Psoas muscle (tissue), 7 donors: ENCODE measurements at regions not wholly inside any gene's neighbourhood (a gene's known extent, or its start where the extent isn't known, plus 50 kb on each side); places are given as distances from the start of the nearest gene placed in this dataset.

Source experiments
- ATAC-seq, 4 donors: fragments of 200-7000 bp; cut with Tn5 transposase; one replicate each; pipeline ENCODE4 v1.9.1; 2020; ENCODE audit warnings: moderate library complexity in 3 of 4, mild to moderate bottlenecking in 2 of 4
- DNase-seq, 2 donors: peaks; one replicate each; pipeline ENCODE4 v3.0.0-alpha.2; 2020
- H3K27ac ChIP-seq: fragments of 200-600 bp; one replicate; pipeline ENCODE4 v1.8.0; 2022
- H3K27me3 ChIP-seq, 3 donors: fragments of 200-600 bp in 1 of 3; one replicate each; pipeline versions ENCODE4 v1.6.1 to v1.8.0; 2013 to 2022; ENCODE audit warnings: low read length in 2 of 3, mild to moderate bottlenecking in 2 of 3, moderate library complexity in 1 of 3; ENCODE audit not compliant: insufficient read depth in 3 of 3
- H3K36me3 ChIP-seq, 2 donors: fragments of 200-600 bp in 1 of 2; one replicate each; pipeline versions ENCODE4 v1.6.1 to v1.8.0; 2013 to 2022; ENCODE audit warnings: low read depth in 1 of 2, mild to moderate bottlenecking in 1 of 2, moderate library complexity in 1 of 2; ENCODE audit not compliant: insufficient read depth in 1 of 2
- H3K4me1 ChIP-seq: fragments of 200-600 bp; one replicate; pipeline ENCODE4 v1.8.0; 2022
- H3K4me3 ChIP-seq: fragments of 200-600 bp; one replicate; pipeline ENCODE4 v1.8.0; 2022; ENCODE audit warnings: mild to moderate bottlenecking
- H3K9me3 ChIP-seq: fragments of 200-600 bp; one replicate; pipeline ENCODE4 v1.8.0; 2022
- CTCF ChIP-seq: fragments of 200-600 bp; IDR thresholded peaks from one replicate; pipeline ENCODE4 v1.8.0; 2022; ENCODE audit warnings: antibody characterized with exemption
- WGBS, 3 donors: extraction: QIAGEN DNeasy Blood & Tissue Kit; methylation state at CpG; one replicate each; pipeline versions ENCODE4 v1.1.6 to v1.1.7; 2013; 5-methylcytosine and 5-hydroxymethylcytosine counted together
- intact Hi-C, 2 donors: fragments of 100-400 bp; cut with DNase I; formaldehyde crosslinking; loops; one replicate each; pipeline versions ENCODE4 v1.11.0 to v1.14.2; 2022
- donor health status: healthy with polysubstance abuse.
- donor health status: DM: no; HTN: no; CAD: no; lungs with moderate emphysema.
- donor health status: Bipolar disorder and iron deficiency.
- donor health status: healthy.
- donor health status: DM: yes; HTN: yes; CAD: no.
- donor health status: DM: no; HTN: no; CAD: no.
- donor health status: DM: yes; HTN: yes; CAD: no.

DNA sequence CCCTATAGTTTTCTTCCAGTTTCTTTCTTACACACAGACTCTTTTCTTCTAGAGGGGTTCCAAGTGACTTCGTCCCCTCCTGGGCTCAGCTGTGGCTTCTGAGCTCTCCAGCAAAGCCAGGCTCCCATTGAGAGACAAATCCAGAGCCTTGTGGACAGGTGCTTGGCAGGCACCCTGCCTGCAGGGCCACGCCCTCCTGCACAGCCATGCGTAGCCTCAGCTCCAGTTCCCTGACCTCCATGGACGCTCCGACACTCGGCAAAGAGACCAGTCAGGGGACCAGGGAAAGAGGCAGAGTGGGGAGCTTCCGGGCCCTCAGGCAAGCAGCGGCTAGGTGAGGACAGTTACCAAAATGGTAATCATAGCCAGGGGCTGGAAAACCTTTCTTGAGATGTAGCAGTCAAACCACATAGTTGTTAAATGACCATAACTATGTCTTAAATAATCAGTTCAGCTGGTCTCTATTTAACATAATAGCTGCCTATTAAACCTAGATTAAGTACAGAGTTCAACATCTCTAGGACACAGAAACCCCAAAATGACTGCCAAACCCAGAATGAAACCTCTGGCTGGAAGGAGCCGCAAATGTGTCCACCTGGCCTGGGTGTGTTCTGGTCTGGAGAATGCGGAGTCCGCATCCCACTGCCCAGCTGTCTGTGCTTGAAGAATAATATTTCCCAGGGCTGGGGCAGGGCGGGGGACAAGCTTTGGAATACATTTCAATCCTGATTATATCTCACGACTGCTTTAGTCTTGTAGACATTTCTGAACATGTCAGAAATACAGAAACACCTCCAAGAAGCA lies 69.3 kb upstream of the RGMA start:
- intact Hi-C loops: loop anchor here in 1 of 2 donors (10.0 kb wide), 1 partner anchor 123 kb away; no protein-coding TSS in a partner anchor
- no peaks in the 10 kb centered on the region for H3K27me3 ChIP-seq
- DNase-seq (peak; percentile 51 to 80), ATAC-seq (peak; percentile 96 to 99 (median 97))
- H3K4me1 ChIP-seq: peaks cover 9% of the 10 kb centered on the region
- H3K27ac ChIP-seq: peak overlapping the region; percentile 69
- WGBS, 3 donors: 42 to 57% (median 46%) methylated on average over 13 of the region's 13 CpGs
- H3K9me3 ChIP-seq: no peaks in the 10 kb centered on the region
- no peaks in the 10 kb centered on the region for H3K36me3 ChIP-seq
- no peak for TF ChIP-seq CTCF
- H3K4me3 ChIP-seq: peak overlapping the region; percentile 21

- Histone ChIP-seq H3K27me3 (no peaks in the 10 kb centered on the region), H3K4me1 (peaks cover 19% of the 10 kb centered on the region), H3K36me3 (no peaks in the 10 kb centered on the region), H3K27ac (no peak overlapping the region), H3K9me3 (no peaks in the 10 kb centered on the region), H3K4me3 (no peak overlapping the region)
- 65 to 77% (median 74%) methylated on average over 5 of the region's 5 CpGs for WGBS, 3 donors
- intact Hi-C loops: loop anchor here in 1 of 2 donors (10.0 kb wide), 1 partner anchor 120 kb away; no protein-coding TSS in a partner anchor
- DNase-seq (no peak), ATAC-seq (no peak)
- TF ChIP-seq CTCF: no peak
These were observed 65.7 kb upstream of the RGMA start for GRCh38 chr15:93154666-93155065.

DNA sequence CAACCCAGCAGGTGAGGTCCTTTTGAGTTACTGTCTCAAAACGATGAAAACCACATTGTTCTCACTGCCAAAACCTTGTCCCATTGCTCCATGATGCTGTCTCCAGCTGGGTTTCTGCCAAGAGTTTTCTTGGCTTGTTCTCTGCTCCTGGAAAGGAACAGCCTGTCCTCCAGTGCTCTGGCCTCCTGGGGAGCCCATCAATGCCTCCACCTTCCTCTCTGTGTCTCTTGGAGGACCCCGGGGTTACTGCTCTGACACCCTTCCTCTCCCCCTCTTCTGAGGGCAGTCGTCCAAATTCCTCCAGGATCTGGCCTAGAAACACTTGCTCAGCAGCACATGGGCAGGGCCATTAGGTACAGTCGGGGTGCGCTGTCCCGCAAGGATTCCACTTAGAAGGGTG lies 63.9 kb upstream of the RGMA start:
- intact Hi-C loops: loop anchor here in 1 of 2 donors (2.0 to 10.0 kb wide), 2 partner anchors 64 to 118 kb away; partner anchors contain the start of gene RGMA
- no peak for TF ChIP-seq CTCF
- no peak overlapping the region for H3K4me3 ChIP-seq
- whole genome bisulfite sequencing, 3 donors: 9 to 15% (median 15%) methylated on average over 6 of the region's 6 CpGs
- no peaks in the 10 kb centered on the region for H3K9me3 ChIP-seq
- peak; percentile 66 to 86 for DNase-seq
- H3K36me3 ChIP-seq: no peaks in the 10 kb centered on the region
- H3K4me1 ChIP-seq: peaks cover 16% of the 10 kb centered on the region
- no peaks in the 10 kb centered on the region for H3K27me3 ChIP-seq
- peak; percentile 39 to 88 (median 84) for ATAC-seq
- H3K27ac ChIP-seq: no peak overlapping the region

DNA sequence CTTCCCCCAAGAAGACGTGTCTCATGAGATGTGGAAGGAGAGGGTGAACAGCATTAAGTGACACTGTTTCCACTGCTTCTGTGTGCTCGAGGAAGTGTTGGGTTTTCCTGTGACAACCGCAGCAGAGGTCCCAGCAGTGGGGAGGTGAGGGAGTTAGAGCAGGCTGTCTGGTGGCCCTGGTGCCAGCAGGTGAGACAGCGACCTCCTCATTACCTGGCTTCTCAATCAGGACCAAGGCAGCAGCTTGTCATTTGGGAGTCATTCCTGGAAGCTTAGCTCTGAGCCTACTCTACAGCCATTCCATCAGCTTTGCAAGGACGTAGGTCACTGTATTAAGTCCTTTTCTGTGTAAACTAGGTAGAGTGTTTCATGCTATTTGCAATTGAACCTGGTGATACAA lies 63.3 kb upstream of the RGMA start:
- Histone ChIP-seq H3K4me1 (peaks cover 16% of the 10 kb centered on the region), H3K36me3 (no peaks in the 10 kb centered on the region), H3K4me3 (no peak overlapping the region), H3K27me3 (no peaks in the 10 kb centered on the region), H3K27ac (no peak overlapping the region), H3K9me3 (no peaks in the 10 kb centered on the region)
- TF ChIP-seq CTCF: no peak
- DNase-seq: no peak
- 65 to 79% (median 74%) methylated on average over 5 of the region's 5 CpGs for WGBS, 3 donors
- peak in 1 of 4 donors; percentile 16 for ATAC-seq
- intact Hi-C loops: loop anchor here in 1 of 2 donors (2.0 to 10.0 kb wide), 2 partner anchors 64 to 118 kb away; partner anchors contain the start of gene RGMA
